ENCODE measurements at regions not wholly inside any gene's neighbourhood (a gene's known extent, or its start where the extent isn't known, plus 50 kb on each side); places are given as distances from the start of the nearest gene placed in this dataset.

DNA sequence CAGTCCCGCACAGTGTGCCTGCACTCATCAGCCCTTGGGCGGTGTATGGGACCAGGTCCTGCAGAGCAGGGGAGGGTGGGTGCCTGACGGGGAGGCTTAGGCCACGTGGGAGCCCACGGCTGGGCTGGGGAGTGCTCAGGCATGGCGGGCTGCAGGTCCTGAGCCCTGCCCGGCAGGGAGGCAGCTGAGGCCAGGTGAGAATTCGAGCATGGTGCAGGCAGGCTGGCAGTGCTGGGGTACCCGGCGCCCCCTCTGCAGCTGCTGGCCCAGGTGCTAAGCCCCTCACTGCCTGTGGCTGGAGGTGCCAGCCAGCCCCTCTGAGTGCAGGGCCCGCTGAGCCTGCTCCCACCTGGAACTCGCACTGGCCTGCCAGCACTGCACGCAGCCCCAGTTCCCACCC lies 630.9 kb upstream of the PCDH20 start:
- no CpG with 5 or more reads among the region's 13 CpGs for WGBS (ENCODE audit: extremely low coverage, insufficient coverage, insufficient read length)
- no peak overlapping the region for H2AK5ac ChIP-seq (ENCODE audit: low read length)

GRCh38 chr13:62043600-62043999 lies 628.0 kb upstream of the PCDH20 start:
- no peaks in the 10 kb centered on the region for H3K79me1 ChIP-seq (ENCODE audit: low read length)
- H3K27me3 ChIP-seq (ENCODE audit: insufficient read depth, low read length) = no peaks in the 10 kb centered on the region
- H4K91ac ChIP-seq (ENCODE audit: low read depth, low read length) = no peak overlapping the region
- no peak overlapping the region for H3K4me2 ChIP-seq (ENCODE audit: low read length)
- DNase-seq = no peak
- no peak overlapping the region for H3K27ac ChIP-seq (ENCODE audit: low read depth, low read length)
- peaks cover 6% of the 10 kb centered on the region for H3K9me3 ChIP-seq (ENCODE audit: insufficient read depth, low read depth, low read length)
- H2BK120ac ChIP-seq (ENCODE audit: insufficient read depth, low read length, poor library complexity) = no peak overlapping the region
- H3K79me2 ChIP-seq (ENCODE audit: control insufficient read depth, insufficient read depth, low read length, poor library complexity) = no peaks in the 10 kb centered on the region
- H3K9ac ChIP-seq (ENCODE audit: low read length) = no peak overlapping the region
- no peaks in the 10 kb centered on the region for H3K4me1 ChIP-seq (ENCODE audit: control insufficient read depth in 1 of 2, insufficient read depth in 2 of 2, low read length in 2 of 2)
- no CpG with 5 or more reads among the region's 3 CpGs for WGBS (ENCODE audit: extremely low coverage, insufficient coverage, insufficient read length)
- no peak overlapping the region for H4K12ac ChIP-seq (ENCODE audit: low read depth, low read length)
- no peak overlapping the region for H4K8ac ChIP-seq (ENCODE audit: low read depth, low read length)
- H2BK12ac ChIP-seq (ENCODE audit: low read length) = no peak overlapping the region
- H2AFZ ChIP-seq (ENCODE audit: insufficient read depth, low read length, poor library complexity) = no peak overlapping the region
- H3K23ac ChIP-seq (ENCODE audit: low read length) = no peak overlapping the region
- no peak overlapping the region for H3K14ac ChIP-seq (ENCODE audit: low read length)
- H3K18ac ChIP-seq (ENCODE audit: low read length) = no peak overlapping the region
- no peaks in the 10 kb centered on the region for H3K36me3 ChIP-seq (ENCODE audit: control insufficient read depth in 1 of 2, insufficient read depth in 2 of 2, low read length in 2 of 2)
- no peak overlapping the region for H2AK5ac ChIP-seq (ENCODE audit: low read length)
- H2BK5ac ChIP-seq (ENCODE audit: low read depth, low read length, poor library complexity) = no peak overlapping the region
- H3K4me3 ChIP-seq (ENCODE audit: low read depth, low read length) = no peak overlapping the region
- no peak overlapping the region for H3K4ac ChIP-seq (ENCODE audit: low read depth, low read length)

More for the DNA sequence above, 630.9 kb upstream of the PCDH20 start:
- Histone ChIP-seq H3K36me3 (ENCODE audit: control insufficient read depth in 1 of 2, insufficient read depth in 2 of 2, low read length in 2 of 2) (no peaks in the 10 kb centered on the region), H3K79me1 (ENCODE audit: low read length) (no peaks in the 10 kb centered on the region), H3K9me3 (ENCODE audit: insufficient read depth, low read depth, low read length) (peaks cover 6% of the 10 kb centered on the region), H3K4me3 (ENCODE audit: low read depth, low read length) (no peak overlapping the region), H4K8ac (ENCODE audit: low read depth, low read length) (no peak overlapping the region), H4K91ac (ENCODE audit: low read depth, low read length) (no peak overlapping the region), H3K4me1 (ENCODE audit: control insufficient read depth in 1 of 2, insufficient read depth in 2 of 2, low read length in 2 of 2) (no peaks in the 10 kb centered on the region), H3K14ac (ENCODE audit: low read length) (no peak overlapping the region), H2BK12ac (ENCODE audit: low read length) (no peak overlapping the region), H3K23ac (ENCODE audit: low read length) (no peak overlapping the region), H2AFZ (ENCODE audit: insufficient read depth, low read length, poor library complexity) (no peak overlapping the region), H3K9ac (ENCODE audit: low read length) (no peak overlapping the region), H2BK5ac (ENCODE audit: low read depth, low read length, poor library complexity) (no peak overlapping the region), H3K27me3 (ENCODE audit: insufficient read depth, low read length) (no peaks in the 10 kb centered on the region), H3K4me2 (ENCODE audit: low read length) (no peak overlapping the region), H3K79me2 (ENCODE audit: control insufficient read depth, insufficient read depth, low read length, poor library complexity) (no peaks in the 10 kb centered on the region), H3K27ac (ENCODE audit: low read depth, low read length) (no peak overlapping the region), H2BK120ac (ENCODE audit: insufficient read depth, low read length, poor library complexity) (no peak overlapping the region), H3K4ac (ENCODE audit: low read depth, low read length) (no peak overlapping the region), H3K18ac (ENCODE audit: low read length) (no peak overlapping the region), H4K12ac (ENCODE audit: low read depth, low read length) (no peak overlapping the region)
- no peak for DNase-seq

DNA sequence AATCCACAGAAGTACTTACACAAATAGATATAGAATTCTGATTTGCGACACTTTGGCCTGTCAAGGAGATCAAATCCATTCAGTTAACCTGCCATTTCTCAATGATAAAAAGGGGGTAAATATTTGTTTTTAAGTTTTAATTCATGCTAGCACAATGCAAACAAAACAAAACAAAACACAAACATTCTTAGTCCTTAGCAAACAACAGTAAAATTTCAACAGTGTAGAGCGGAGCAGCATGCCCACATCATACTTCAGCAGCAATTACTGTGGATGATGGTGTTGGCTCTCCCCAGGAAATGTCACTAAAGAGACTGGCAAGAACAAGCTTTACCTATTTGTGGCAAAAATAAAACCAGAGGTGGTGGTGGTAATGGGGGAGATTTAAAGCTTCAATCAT lies 625.2 kb upstream of the PCDH20 start:
- Histone ChIP-seq H2BK5ac (ENCODE audit: low read depth, low read length, poor library complexity) (no peak overlapping the region), H3K27ac (ENCODE audit: low read depth, low read length) (no peak overlapping the region), H2AFZ (ENCODE audit: insufficient read depth, low read length, poor library complexity) (no peak overlapping the region), H3K9ac (ENCODE audit: low read length) (no peak overlapping the region), H3K27me3 (ENCODE audit: insufficient read depth, low read length) (no peaks in the 10 kb centered on the region), H3K4me2 (ENCODE audit: low read length) (no peak overlapping the region), H2AK5ac (ENCODE audit: low read length) (no peak overlapping the region), H3K79me2 (ENCODE audit: control insufficient read depth, insufficient read depth, low read length, poor library complexity) (no peaks in the 10 kb centered on the region), H3K14ac (ENCODE audit: low read length) (no peak overlapping the region), H3K9me3 (ENCODE audit: insufficient read depth, low read depth, low read length) (no peaks in the 10 kb centered on the region), H3K18ac (ENCODE audit: low read length) (no peak overlapping the region), H4K91ac (ENCODE audit: low read depth, low read length) (no peak overlapping the region), H4K8ac (ENCODE audit: low read depth, low read length) (no peak overlapping the region), H3K4me3 (ENCODE audit: low read depth, low read length) (no peak overlapping the region), H4K12ac (ENCODE audit: low read depth, low read length) (no peak overlapping the region), H3K4me1 (ENCODE audit: control insufficient read depth in 1 of 2, insufficient read depth in 2 of 2, low read length in 2 of 2) (no peaks in the 10 kb centered on the region), H3K36me3 (ENCODE audit: control insufficient read depth in 1 of 2, insufficient read depth in 2 of 2, low read length in 2 of 2) (no peaks in the 10 kb centered on the region), H2BK12ac (ENCODE audit: low read length) (no peak overlapping the region), H3K79me1 (ENCODE audit: low read length) (no peaks in the 10 kb centered on the region), H3K4ac (ENCODE audit: low read depth, low read length) (no peak overlapping the region), H2BK120ac (ENCODE audit: insufficient read depth, low read length, poor library complexity) (no peak overlapping the region), H3K23ac (ENCODE audit: low read length) (no peak overlapping the region)
- WGBS (ENCODE audit: extremely low coverage, insufficient coverage, insufficient read length) = no CpG with 5 or more reads among the region's 2 CpGs
- DNase-seq = peak in 1 of 2 donors; percentile 11

DNA sequence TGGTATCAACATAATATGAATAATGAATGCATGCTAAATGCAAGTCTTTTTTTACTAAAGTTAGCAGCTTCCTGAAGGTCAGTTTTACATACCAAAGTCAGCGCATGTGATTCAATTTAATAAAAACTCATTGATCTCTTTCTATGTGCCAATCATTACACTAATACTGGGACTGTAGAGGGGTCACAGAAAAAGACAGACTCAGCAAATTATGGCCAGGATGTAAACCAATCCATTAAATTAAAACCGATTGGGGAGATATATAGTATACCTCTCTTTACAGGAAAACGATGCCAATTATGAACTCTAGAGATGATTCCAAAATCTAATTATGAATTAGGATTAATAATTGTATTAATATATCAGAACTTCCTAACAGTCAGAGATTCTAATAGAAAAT lies 624.4 kb upstream of the PCDH20 start:
- H2BK5ac ChIP-seq (ENCODE audit: low read depth, low read length, poor library complexity) = no peak overlapping the region
- H2BK12ac ChIP-seq (ENCODE audit: low read length) = no peak overlapping the region
- no peak overlapping the region for H4K8ac ChIP-seq (ENCODE audit: low read depth, low read length)
- no CpG with 5 or more reads among the region's 3 CpGs for WGBS (ENCODE audit: extremely low coverage, insufficient coverage, insufficient read length)
- no peaks in the 10 kb centered on the region for H3K79me2 ChIP-seq (ENCODE audit: control insufficient read depth, insufficient read depth, low read length, poor library complexity)
- H3K27me3 ChIP-seq (ENCODE audit: insufficient read depth, low read length) = no peaks in the 10 kb centered on the region
- H3K4me1 ChIP-seq (ENCODE audit: control insufficient read depth in 1 of 2, insufficient read depth in 2 of 2, low read length in 2 of 2) = no peaks in the 10 kb centered on the region
- H2AK5ac ChIP-seq (ENCODE audit: low read length) = no peak overlapping the region
- no peak overlapping the region for H3K14ac ChIP-seq (ENCODE audit: low read length)
- no peak overlapping the region for H4K12ac ChIP-seq (ENCODE audit: low read depth, low read length)
- no peak overlapping the region for H2BK120ac ChIP-seq (ENCODE audit: insufficient read depth, low read length, poor library complexity)
- no peaks in the 10 kb centered on the region for H3K36me3 ChIP-seq (ENCODE audit: control insufficient read depth in 1 of 2, insufficient read depth in 2 of 2, low read length in 2 of 2)
- no peak for DNase-seq
- no peak overlapping the region for H3K27ac ChIP-seq (ENCODE audit: low read depth, low read length)
- H3K4me2 ChIP-seq (ENCODE audit: low read length) = no peak overlapping the region
- H3K9ac ChIP-seq (ENCODE audit: low read length) = no peak overlapping the region
- H3K79me1 ChIP-seq (ENCODE audit: low read length) = no peaks in the 10 kb centered on the region
- H3K23ac ChIP-seq (ENCODE audit: low read length) = no peak overlapping the region
- no peak overlapping the region for H3K4me3 ChIP-seq (ENCODE audit: low read depth, low read length)
- no peak overlapping the region for H3K4ac ChIP-seq (ENCODE audit: low read depth, low read length)
- no peak overlapping the region for H2AFZ ChIP-seq (ENCODE audit: insufficient read depth, low read length, poor library complexity)
- no peaks in the 10 kb centered on the region for H3K9me3 ChIP-seq (ENCODE audit: insufficient read depth, low read depth, low read length)
- no peak overlapping the region for H4K91ac ChIP-seq (ENCODE audit: low read depth, low read length)
- no peak overlapping the region for H3K18ac ChIP-seq (ENCODE audit: low read length)
